Tibial nerve (tissue), 4 donors: ENCODE measurements at regions not wholly inside any gene's neighbourhood (a gene's known extent, or its start where the extent isn't known, plus 50 kb on each side); places are given as distances from the start of the nearest gene placed in this dataset.

Experiments
- DNase-seq, 2 donors: peaks; one replicate each; pipeline ENCODE4 v3.0.0-alpha.2; 2019; ENCODE audit warnings: low spot score in 2 of 2
- H3K27ac ChIP-seq, 4 donors: fragments of 200-600 bp; sonication (generic) in 3 of 4; one replicate each; pipeline ENCODE4 v1.5.1; 2017 to 2019; ENCODE audit warnings: mild to moderate bottlenecking in 1 of 4
- H3K27me3 ChIP-seq, 2 donors: fragments of 200-600 bp; sonication (generic) in 1 of 2; one replicate each; pipeline versions ENCODE4 v1.5.1 to v1.6.0; 2017 to 2019
- H3K36me3 ChIP-seq, 3 donors: fragments of 200-600 bp; sonication (generic); one replicate each; pipeline ENCODE4 v1.5.1; 2018 to 2019
- H3K4me1 ChIP-seq, 4 donors: fragments of 200-600 bp; sonication (generic) in 3 of 4; one replicate each; pipeline ENCODE4 v1.5.1; 2017 to 2019
- H3K4me3 ChIP-seq, 4 donors: fragments of 200-600 bp; sonication (generic) in 3 of 4; one replicate each; pipeline ENCODE4 v1.5.1; 2017 to 2019; ENCODE audit warnings: mild to moderate bottlenecking in 1 of 4, moderate library complexity in 1 of 4
- H3K9me3 ChIP-seq, 4 donors: fragments of 200-600 bp; sonication (generic) in 3 of 4; one replicate each; pipeline ENCODE4 v1.5.1; 2017 to 2019
- EP300 ChIP-seq, 2 donors: sonication (generic); formaldehyde crosslinking; IDR thresholded peaks; one replicate each; pipeline ENCODE4 v1.6.1; 2017; ENCODE audit warnings: antibody characterized with exemption in 2 of 2, mild to moderate bottlenecking in 1 of 2
- POLR2A ChIP-seq, 2 donors: fragments of 450-650 bp; IDR thresholded peaks; one replicate each; pipeline ENCODE4 v1.6.1; 2017; ENCODE audit warnings: antibody characterized with exemption in 2 of 2, mild to moderate bottlenecking in 2 of 2, moderate library complexity in 2 of 2
- WGBS, 2 donors: methylation state at CpG; one replicate each; pipeline ENCODE4 v1.1.5; 2018; 5-methylcytosine and 5-hydroxymethylcytosine counted together
- TF ChIP-seq, protein P1 (sequence below), 5 experiments: fragments of 200-600 bp in 3 of 5; fragments of 450-650 bp in 2 of 5; sonication (generic) in 3 of 5; IDR thresholded peaks; one replicate each; pipeline ENCODE4 v1.5.1; 2016 to 2019; ENCODE audit warnings: antibody characterized with exemption in 5 of 5, mild to moderate bottlenecking in 3 of 5, moderate library complexity in 2 of 5

DNA sequence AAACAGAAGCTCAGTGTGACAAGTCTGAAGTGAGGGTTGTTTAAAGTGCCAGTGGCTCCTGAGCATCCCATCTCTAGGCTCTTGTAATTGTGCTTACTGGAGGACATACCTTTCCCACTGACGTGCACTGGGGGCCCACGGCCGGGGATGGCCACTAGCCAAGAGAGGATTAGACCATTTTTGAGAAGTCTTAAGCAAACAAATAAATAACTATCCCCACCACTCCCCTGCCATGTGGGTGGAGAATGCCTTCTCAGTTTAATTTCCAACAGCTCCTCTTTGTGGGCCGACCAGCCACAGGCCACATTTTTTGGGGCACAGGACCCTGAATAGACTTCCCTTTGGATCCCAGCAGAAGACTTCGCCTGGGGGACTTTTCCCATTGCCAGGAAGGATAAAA, 125.0 kb upstream of the MSX1 start:
- no peak for TF ChIP-seq EP300 (IDR thresholded peaks at IDR 0.05)
- TF ChIP-seq, protein P1, sequence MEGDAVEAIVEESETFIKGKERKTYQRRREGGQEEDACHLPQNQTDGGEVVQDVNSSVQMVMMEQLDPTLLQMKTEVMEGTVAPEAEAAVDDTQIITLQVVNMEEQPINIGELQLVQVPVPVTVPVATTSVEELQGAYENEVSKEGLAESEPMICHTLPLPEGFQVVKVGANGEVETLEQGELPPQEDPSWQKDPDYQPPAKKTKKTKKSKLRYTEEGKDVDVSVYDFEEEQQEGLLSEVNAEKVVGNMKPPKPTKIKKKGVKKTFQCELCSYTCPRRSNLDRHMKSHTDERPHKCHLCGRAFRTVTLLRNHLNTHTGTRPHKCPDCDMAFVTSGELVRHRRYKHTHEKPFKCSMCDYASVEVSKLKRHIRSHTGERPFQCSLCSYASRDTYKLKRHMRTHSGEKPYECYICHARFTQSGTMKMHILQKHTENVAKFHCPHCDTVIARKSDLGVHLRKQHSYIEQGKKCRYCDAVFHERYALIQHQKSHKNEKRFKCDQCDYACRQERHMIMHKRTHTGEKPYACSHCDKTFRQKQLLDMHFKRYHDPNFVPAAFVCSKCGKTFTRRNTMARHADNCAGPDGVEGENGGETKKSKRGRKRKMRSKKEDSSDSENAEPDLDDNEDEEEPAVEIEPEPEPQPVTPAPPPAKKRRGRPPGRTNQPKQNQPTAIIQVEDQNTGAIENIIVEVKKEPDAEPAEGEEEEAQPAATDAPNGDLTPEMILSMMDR (IDR thresholded peaks at IDR 0.05), result no peak
- no peak for TF ChIP-seq POLR2A (IDR thresholded peaks at IDR 0.05)
- Histone ChIP-seq H3K9me3 (peaks cover 0 to 15% (median 0%) of the 10 kb centered on the region in 4 donors), H3K27ac (no peak overlapping the region), H3K4me3 (no peak overlapping the region), H3K4me1 (no peaks in the 10 kb centered on the region), H3K36me3 (no peaks in the 10 kb centered on the region), H3K27me3 (no peaks in the 10 kb centered on the region)
- no peak for DNase-seq
- WGBS, 2 donors, result 49 to 61% methylated on average over 5 of the region's 5 CpGs

- TF ChIP-seq, protein P1 (IDR thresholded peaks at IDR 0.05), result no peak
- no peak for TF ChIP-seq EP300 (IDR thresholded peaks at IDR 0.05)
- no peak for TF ChIP-seq POLR2A (IDR thresholded peaks at IDR 0.05)
- H3K4me3 ChIP-seq, result no peak overlapping the region
- WGBS, 2 donors, result 89 to 91% methylated on average over 3 of the region's 3 CpGs
- H3K27ac ChIP-seq, result no peak overlapping the region
- DNase-seq, result no peak
- peaks cover 0 to 17% (median 0%) of the 10 kb centered on the region in 4 donors for H3K9me3 ChIP-seq
- H3K36me3 ChIP-seq, result no peaks in the 10 kb centered on the region
- H3K4me1 ChIP-seq, result no peaks in the 10 kb centered on the region
- no peaks in the 10 kb centered on the region for H3K27me3 ChIP-seq
These were observed 125.8 kb upstream of the MSX1 start for GRCh38 chr4:4733663-4734062.

GRCh38 chr4:4730249-4730648, 129.2 kb upstream of the MSX1 start:
- WGBS, 2 donors, result 52 to 68% methylated on average over 11 of the region's 11 CpGs

DNA sequence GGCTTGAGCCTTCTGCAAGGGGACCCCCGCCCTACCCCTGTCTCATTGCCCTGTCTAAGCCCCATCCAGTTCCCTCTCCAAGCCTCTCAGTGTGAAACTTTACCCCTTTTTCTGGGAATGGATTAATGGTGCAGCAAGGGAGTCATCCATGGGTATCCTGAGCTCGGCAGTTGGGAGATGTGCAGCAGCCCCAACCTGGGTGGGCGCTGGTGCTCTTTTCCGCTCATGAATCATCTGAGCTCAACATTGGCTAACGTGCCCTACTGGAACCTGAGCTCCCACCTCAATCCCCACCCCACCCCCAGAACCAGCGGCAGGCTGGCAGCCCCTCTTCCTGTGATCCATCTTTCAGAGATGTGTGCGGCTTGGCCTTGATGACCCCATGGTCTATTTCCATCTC, 130.3 kb upstream of the MSX1 start:
- DNase-seq, result no peak
- Histone ChIP-seq H3K27me3 (no peaks in the 10 kb centered on the region), H3K4me3 (no peak overlapping the region), H3K27ac (no peak overlapping the region), H3K9me3 (peaks cover 0 to 43% (median 8%) of the 10 kb centered on the region in 4 donors), H3K36me3 (peaks cover 0 to 19% (median 0%) of the 10 kb centered on the region in 3 donors), H3K4me1 (no peaks in the 10 kb centered on the region)
- TF ChIP-seq, protein P1 (IDR thresholded peaks at IDR 0.05), result no peak
- TF ChIP-seq POLR2A (IDR thresholded peaks at IDR 0.05), result no peak
- no peak for TF ChIP-seq EP300 (IDR thresholded peaks at IDR 0.05)
- 72 to 92% methylated on average over 7 of the region's 7 CpGs for WGBS, 2 donors

More at GRCh38 chr4:4730249-4730648, 129.2 kb upstream of the MSX1 start:
- H3K27ac ChIP-seq, result no peak overlapping the region
- H3K9me3 ChIP-seq, result peaks cover 0 to 35% (median 6%) of the 10 kb centered on the region in 4 donors
- DNase-seq, result no peak
- H3K4me3 ChIP-seq, result no peak overlapping the region
- H3K4me1 ChIP-seq, result no peaks in the 10 kb centered on the region
- H3K36me3 ChIP-seq, result peaks cover 0 to 16% (median 0%) of the 10 kb centered on the region in 3 donors
- no peaks in the 10 kb centered on the region for H3K27me3 ChIP-seq
- TF ChIP-seq, protein P1 (IDR thresholded peaks at IDR 0.05), result no peak
- TF ChIP-seq EP300 (IDR thresholded peaks at IDR 0.05), result no peak
- no peak for TF ChIP-seq POLR2A (IDR thresholded peaks at IDR 0.05)

GRCh38 chr4:4727536-4727935, 131.9 kb upstream of the MSX1 start:
- H3K9me3 ChIP-seq, result peaks cover 0 to 56% (median 8%) of the 10 kb centered on the region in 4 donors
- TF ChIP-seq EP300 (IDR thresholded peaks at IDR 0.05) (no peak), POLR2A (IDR thresholded peaks at IDR 0.05) (no peak)
- TF ChIP-seq, protein P1 (IDR thresholded peaks at IDR 0.05), result no peak
- DNase-seq, result no peak
- H3K4me3 ChIP-seq, result no peak overlapping the region
- peaks cover 0 to 19% (median 0%) of the 10 kb centered on the region in 3 donors for H3K36me3 ChIP-seq
- no peaks in the 10 kb centered on the region for H3K4me1 ChIP-seq
- 77 to 100% methylated on average over 1 of the region's 1 CpG for WGBS, 2 donors
- no peaks in the 10 kb centered on the region for H3K27me3 ChIP-seq
- H3K27ac ChIP-seq, result no peak overlapping the region
